H1 (cell line): ENCODE measurements at regions not wholly inside any gene's neighbourhood (a gene's known extent, or its start where the extent isn't known, plus 50 kb on each side); places are given as distances from the start of the nearest gene placed in this dataset.

Experiments used
- CTCF ChIA-PET: fragments of 300-600 bp; sonication (Branson Sonifier 250); formaldehyde crosslinking; loops from one replicate; lab custom pipeline; 2021; ENCODE audit not compliant: partially characterized antibody; lab: Charles Lee
- POLR2A ChIA-PET: fragments of 300-600 bp; sonication (Branson Sonifier 250); formaldehyde crosslinking; loops from one replicate; lab custom pipeline; 2021; ENCODE audit warnings: inconsistent platforms; ENCODE audit not compliant: partially characterized antibody; lab: Charles Lee
- DNase-seq, 2 experiments: peaks; one replicate each; pipeline versions ENCODE4 v3.0.0 to v3.0.0-alpha.2; 2010 to 2022; ENCODE audit warnings: low spot score in 2 of 2, low read depth in 1 of 2, mixed read lengths in 1 of 2
- FAIRE-seq: peaks from 2 replicates; lab custom pipeline; 2011; peaks lifted over from hg19 to GRCh38; lab: Jason Lieb, UNC
- H2AFZ ChIP-seq: 2 replicates; pipeline ENCODE4 v1.8.1; 2012; ENCODE audit warnings: low read length, inconsistent platforms
- H2AK5ac ChIP-seq: 2 replicates; pipeline ENCODE4 v1.6.1; 2013; ENCODE audit warnings: low read depth, low read length
- H2BK120ac ChIP-seq: replicated peaks from 2 replicates; pipeline ENCODE3; 2013; ENCODE audit warnings: low read depth, low read length, inconsistent platforms
- H2BK12ac ChIP-seq: 2 replicates; pipeline ENCODE4 v1.6.1; 2013; ENCODE audit warnings: low read depth, low read length
- H2BK15ac ChIP-seq: 2 replicates; pipeline ENCODE4 v1.6.1; 2013; ENCODE audit warnings: low read length
- H2BK20ac ChIP-seq: 2 replicates; pipeline ENCODE4 v1.6.1; 2013; ENCODE audit warnings: low read length
- H2BK5ac ChIP-seq: 2 replicates; pipeline ENCODE4 v1.6.1; 2013; ENCODE audit warnings: low read depth, low read length
- H3K14ac ChIP-seq: 2 replicates; pipeline ENCODE4 v1.6.1; 2013; ENCODE audit warnings: inconsistent platforms; ENCODE audit not compliant: insufficient read length
- H3K18ac ChIP-seq: 2 replicates; pipeline ENCODE4 v1.6.1; 2013; ENCODE audit warnings: low read length; ENCODE audit errors: extremely low read depth
- H3K23ac ChIP-seq: 2 replicates; pipeline ENCODE4 v1.6.1; 2013; ENCODE audit warnings: inconsistent platforms; ENCODE audit not compliant: insufficient read length
- H3K23me2 ChIP-seq: 2 replicates; pipeline ENCODE4 v1.6.1; 2013; ENCODE audit warnings: low read depth, low read length
- H3K27ac ChIP-seq: 2 replicates; pipeline ENCODE4 v1.6.1; 2011; ENCODE audit warnings: low read depth, low read length, inconsistent platforms
- H3K27me3 ChIP-seq, 4 experiments: replicated peaks in 1 of 4; 1 replicate in 1 of 4; 2 replicates in 3 of 4; pipeline versions ENCODE4 v1.6.1 to v1.8.1; 2011 to 2013; ENCODE audit warnings: low read length in 3 of 4, mild to moderate bottlenecking in 3 of 4, inconsistent platforms in 2 of 4, mixed read lengths in 2 of 4, moderate library complexity in 1 of 4; ENCODE audit not compliant: control insufficient read depth in 3 of 4, insufficient read depth in 3 of 4; ENCODE audit errors: extremely low read depth in 1 of 4
- H3K36me3 ChIP-seq, 4 experiments: 2 replicates each; pipeline versions ENCODE4 v1.6.1 to v1.8.1; 2011 to 2013; ENCODE audit warnings: mild to moderate bottlenecking in 4 of 4, low read length in 3 of 4, moderate library complexity in 2 of 4, control low read depth in 1 of 4, inconsistent platforms in 1 of 4; ENCODE audit not compliant: insufficient read depth in 4 of 4, control insufficient read depth in 2 of 4
- H3K4ac ChIP-seq: replicated peaks from 2 replicates; pipeline ENCODE3; 2013; ENCODE audit warnings: low read length, low read depth, mixed read lengths, inconsistent platforms; ENCODE audit not compliant: insufficient read length
- H3K4me1 ChIP-seq, 4 experiments: replicated peaks in 1 of 4; 1 replicate in 1 of 4; 2 replicates in 3 of 4; pipeline versions ENCODE4 v1.6.1 to v1.8.1; 2011 to 2013; ENCODE audit warnings: low read length in 3 of 4, inconsistent platforms in 2 of 4, mixed read lengths in 1 of 4; ENCODE audit not compliant: insufficient read depth in 4 of 4, control insufficient read depth in 3 of 4
- H3K4me2 ChIP-seq, 2 experiments: 2 replicates each; pipeline versions ENCODE4 v1.6.1 to v1.8.1; 2011 to 2013; ENCODE audit warnings: low read depth in 2 of 2, low read length in 2 of 2, control low read depth in 1 of 2, inconsistent platforms in 1 of 2, mild to moderate bottlenecking in 1 of 2; ENCODE audit not compliant: insufficient read depth in 1 of 2
- H3K4me3 ChIP-seq, 4 experiments: fragments of 200-600, 300-600 bp in 1 of 4; sonication (generic), shearing (Covaris generic), sonication (Bioruptor Twin) in 1 of 4; 2 replicates each; pipeline versions ENCODE4 v1.5.1 to v1.8.1; 2011 to 2016; ENCODE audit warnings: low read length in 4 of 4, low read depth in 3 of 4, control low read depth in 2 of 4, inconsistent platforms in 2 of 4, mild to moderate bottlenecking in 2 of 4, mixed read lengths in 1 of 4, moderate library complexity in 1 of 4; ENCODE audit not compliant: insufficient read depth in 2 of 4; ENCODE audit errors: extremely low read depth in 1 of 4
- H3K56ac ChIP-seq: replicated peaks from 2 replicates; pipeline ENCODE3; 2013; ENCODE audit warnings: low read depth, mild to moderate bottlenecking, mixed read lengths, low read length, inconsistent platforms; ENCODE audit not compliant: insufficient read length
- H3K79me1 ChIP-seq: 2 replicates; pipeline ENCODE4 v1.6.1; 2013; ENCODE audit warnings: low read depth, low read length, control low read depth
- H3K79me2 ChIP-seq, 2 experiments: 2 replicates each; pipeline versions ENCODE4 v1.6.1 to v1.8.1; 2012 to 2013; ENCODE audit warnings: low read length in 2 of 2, mild to moderate bottlenecking in 2 of 2, inconsistent platforms in 1 of 2; ENCODE audit not compliant: insufficient read depth in 2 of 2, control insufficient read depth in 1 of 2
- H3K9ac ChIP-seq, 4 experiments: replicated peaks in 1 of 4; 1 replicate in 1 of 4; 2 replicates in 3 of 4; pipeline versions ENCODE4 v1.6.1 to v1.8.1; 2011 to 2013; ENCODE audit warnings: low read depth in 3 of 4, low read length in 3 of 4, control low read depth in 2 of 4, mild to moderate bottlenecking in 2 of 4, moderate library complexity in 2 of 4, inconsistent platforms in 1 of 4; ENCODE audit errors: extremely low read depth in 1 of 4
- H3K9me3 ChIP-seq, 2 experiments: 2 replicates each; pipeline versions ENCODE4 v1.6.1 to v1.8.1; 2012 to 2013; ENCODE audit warnings: mild to moderate bottlenecking in 2 of 2, moderate library complexity in 2 of 2, control low read depth in 1 of 2, inconsistent platforms in 1 of 2, low read depth in 1 of 2, low read length in 1 of 2, mixed read lengths in 1 of 2; ENCODE audit not compliant: insufficient read depth in 2 of 2
- H4K20me1 ChIP-seq, 2 experiments: replicated peaks in 1 of 2; 2 replicates each; pipeline versions ENCODE3 to v1.8.1; 2011 to 2013; ENCODE audit warnings: inconsistent platforms in 2 of 2, low read length in 2 of 2, mild to moderate bottlenecking in 1 of 2; ENCODE audit not compliant: insufficient read depth in 2 of 2, control insufficient read depth in 1 of 2
- H4K5ac ChIP-seq: 2 replicates; pipeline ENCODE4 v1.6.1; 2013; ENCODE audit warnings: low read length, low read depth, mixed read lengths, inconsistent platforms; ENCODE audit not compliant: insufficient read length
- H4K8ac ChIP-seq: 2 replicates; pipeline ENCODE4 v1.8.0; 2013; ENCODE audit warnings: mild to moderate bottlenecking, moderate library complexity, low read length, inconsistent platforms; ENCODE audit not compliant: insufficient read depth; ENCODE audit errors: extremely low read depth
- H4K91ac ChIP-seq: replicated peaks from 2 replicates; pipeline ENCODE3; 2013; ENCODE audit warnings: low read length, mixed read lengths, inconsistent platforms; ENCODE audit not compliant: insufficient read length
- ASH2L ChIP-seq: fragments of 200-600, 300-600 bp; sonication (generic); IDR thresholded peaks from one replicate; pipeline ENCODE4 v1.7.1; 2017; ENCODE audit warnings: low read length
- KDM4A ChIP-seq: IDR thresholded peaks from one replicate; pipeline ENCODE4 v1.7.1; 2012; ENCODE audit warnings: low read depth, mild to moderate bottlenecking, moderate library complexity, low read length, inconsistent platforms; ENCODE audit not compliant: severe bottlenecking
- YY1 ChIP-seq: IDR thresholded peaks from 2 replicates; pipeline ENCODE4 v1.6.1; 2011; ENCODE audit warnings: low read depth, mild to moderate bottlenecking, low read length
- ZNF274 ChIP-seq: IDR thresholded peaks from 2 replicates; pipeline ENCODE4 v1.7.0; 2012; ENCODE audit warnings: low read length, borderline replicate concordance; ENCODE audit errors: extremely low read depth
- WGBS, 2 experiments: shearing (Covaris generic) in 1 of 2; methylation state at CpG; one replicate each; pipeline versions ENCODE4 v1.1.6 to v1.1.7; 2013 to 2015; ENCODE audit warnings: low lambda C conversion rate in 2 of 2, mixed read lengths in 2 of 2, inconsistent platforms in 1 of 2, low coverage in 1 of 2, missing lambda C conversion rate in 1 of 2; ENCODE audit not compliant: insufficient replicate concordance in 2 of 2, insufficient coverage in 1 of 2, insufficient read length in 1 of 2; ENCODE audit errors: extremely low coverage in 1 of 2, missing lambda C conversion rate in 1 of 2; 5-methylcytosine and 5-hydroxymethylcytosine counted together

DNA sequence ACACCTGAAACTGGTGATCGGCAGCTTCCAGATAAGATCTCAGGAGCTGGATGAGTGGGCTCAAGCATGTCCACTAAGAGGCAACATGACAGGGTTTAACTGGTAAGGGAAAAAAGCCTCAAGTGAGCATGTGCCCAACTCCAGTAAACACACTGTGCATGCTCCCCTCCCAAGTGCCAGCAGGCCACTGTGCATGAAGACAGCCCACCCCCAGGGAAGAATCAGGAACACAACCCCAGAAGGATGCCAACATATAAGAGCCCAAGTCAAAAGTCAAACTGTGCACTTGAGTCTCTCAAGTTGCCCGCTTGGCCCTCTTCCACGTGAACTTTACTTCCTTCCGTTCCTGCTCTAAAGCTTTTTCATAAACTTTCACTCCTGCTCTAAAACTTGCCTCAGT, 311.3 kb upstream of the PRKD1 start:
- Histone ChIP-seq H4K8ac (no peak overlapping the region), H3K27me3 (no peaks in the 10 kb centered on the region), H3K9me3 (no peaks in the 10 kb centered on the region; a peak in 1 of 4 replicates), H4K20me1 (no peaks in the 10 kb centered on the region), H3K23me2 (no peaks in the 10 kb centered on the region), H3K79me1 (no peaks in the 10 kb centered on the region), H3K56ac (no peak overlapping the region), H2AFZ (no peak overlapping the region), H4K5ac (no peak overlapping the region), H3K4ac (no peak overlapping the region), H3K14ac (no peak overlapping the region), H3K9ac (no peak overlapping the region), H3K79me2 (no peaks in the 10 kb centered on the region), H2BK20ac (no peak overlapping the region), H3K18ac (no peak overlapping the region), H3K4me3 (no peak overlapping the region), H3K36me3 (no peaks in the 10 kb centered on the region), H3K27ac (no peak overlapping the region), H3K23ac (no peak overlapping the region), H2AK5ac (no peak overlapping the region)
- POLR2A ChIA-PET, result no interaction called here
- 94% methylated on average over 4 of the region's 4 CpGs; no CpG with 5 or more reads in 1 of the 2 experiments for WGBS, 2 experiments
- FAIRE-seq, result no peak
- TF ChIP-seq ASH2L, result no peak
- TF ChIP-seq ZNF274, result no peak
- no peak for TF ChIP-seq KDM4A
- TF ChIP-seq YY1, result no peak
- TF ChIP-seq, all 59 proteins: peak for 0
- H3K4me1 ChIP-seq, result no peaks in the 10 kb centered on the region; a peak in 1 of 7 replicates
- no peak overlapping the region for H3K4me2 ChIP-seq
- no peak overlapping the region for H2BK5ac ChIP-seq
- H2BK12ac ChIP-seq, result no peak overlapping the region
- no peak for DNase-seq
- H2BK120ac ChIP-seq, result no peak overlapping the region
- CTCF ChIA-PET, result interaction anchor here (0.9 to 1.4 kb wide), 3 partner anchors 28 to 45 kb away, joined by 3 read pairs; no protein-coding TSS in a partner anchor
- H2BK15ac ChIP-seq, result no peak overlapping the region
- no peak overlapping the region for H4K91ac ChIP-seq
